Bronchial epithelial cell (primary cell): ENCODE measurements at regions not wholly inside any gene's neighbourhood (a gene's known extent, or its start where the extent isn't known, plus 50 kb on each side); places are given as distances from the start of the nearest gene placed in this dataset.

Experiments used
- DNase-seq: peaks from one replicate; pipeline ENCODE4 v3.0.0-alpha.2; 2010; ENCODE audit warnings: low read depth
- FAIRE-seq: peaks from 2 replicates; lab custom pipeline; 2011; peaks lifted over from hg19 to GRCh38; lab: Jason Lieb, UNC
- H3K27me3 ChIP-seq: 2 replicates; pipeline ENCODE4 v1.5.1; 2011; ENCODE audit warnings: low read length; ENCODE audit not compliant: control insufficient read depth, insufficient read depth
- H3K36me3 ChIP-seq: 2 replicates; pipeline ENCODE4 v1.5.1; 2011; ENCODE audit warnings: low read length; ENCODE audit not compliant: control insufficient read depth, insufficient read depth
- H3K4me3 ChIP-seq: 2 replicates; pipeline ENCODE4 v1.5.1; 2011; ENCODE audit warnings: mild to moderate bottlenecking, low read depth, low read length, control low read depth
- CTCF ChIP-seq: IDR thresholded peaks from 2 replicates; pipeline ENCODE4 v1.5.1; 2011; ENCODE audit warnings: mild to moderate bottlenecking, moderate library complexity, low read length, control low read depth, inconsistent platforms; ENCODE audit not compliant: insufficient read depth, severe bottlenecking

GRCh38 chr20:56928007-56928406 is 298.9 kb downstream of the TFAP2C start:
- FAIRE-seq, result no peak
- peaks cover 39% of the 10 kb centered on the region for H3K27me3 ChIP-seq
- TF ChIP-seq CTCF, result no peak

GRCh38 chr20:56929606-56930005 is 300.5 kb downstream of the TFAP2C start:
- TF ChIP-seq CTCF, result no peak
- FAIRE-seq (no peak), DNase-seq (no peak)
- Histone ChIP-seq H3K4me3 (no peak overlapping the region), H3K27me3 (peaks cover 32% of the 10 kb centered on the region), H3K36me3 (no peaks in the 10 kb centered on the region)

More at GRCh38 chr20:56928007-56928406, 298.9 kb downstream of the TFAP2C start:
- H3K36me3 ChIP-seq, result no peaks in the 10 kb centered on the region
- no peak overlapping the region for H3K4me3 ChIP-seq
- no peak for DNase-seq

- DNase-seq (no peak), FAIRE-seq (no peak)
- Histone ChIP-seq H3K36me3 (no peaks in the 10 kb centered on the region), H3K27me3 (peaks cover 20% of the 10 kb centered on the region), H3K4me3 (no peak overlapping the region)
- no peak for TF ChIP-seq CTCF
Observed at GRCh38 chr20:56930876-56931275, 301.8 kb downstream of the TFAP2C start.

GRCh38 chr20:56932575-56933330 is 303.6 kb downstream of the TFAP2C start:
- Histone ChIP-seq H3K36me3 (no peaks in the 10 kb centered on the region), H3K4me3 (no peak overlapping the region), H3K27me3 (peaks cover 7% of the 10 kb centered on the region)
- DNase-seq (no peak), FAIRE-seq (no peak)
- no peak for TF ChIP-seq CTCF

- TF ChIP-seq CTCF, result no peak
- DNase-seq (no peak), FAIRE-seq (no peak)
- Histone ChIP-seq H3K27me3 (peaks cover 6% of the 10 kb centered on the region), H3K36me3 (no peaks in the 10 kb centered on the region), H3K4me3 (no peak overlapping the region)
Observed at GRCh38 chr20:56933331-56933698, 304.2 kb downstream of the TFAP2C start.

- Histone ChIP-seq H3K27me3 (peaks cover under 1% of the 10 kb centered on the region), H3K36me3 (no peaks in the 10 kb centered on the region), H3K4me3 (no peak overlapping the region)
- no peak for TF ChIP-seq CTCF
- no peak for DNase-seq
- no peak for FAIRE-seq
Observed at GRCh38 chr20:56934888-56935287, 305.8 kb downstream of the TFAP2C start.
